NCI-H526 treated with DMSO at 0.1 percent for 48 hours (cell line): ENCODE measurements at regions not wholly inside any gene's neighbourhood (a gene's known extent, or its start where the extent isn't known, plus 50 kb on each side); places are given as distances from the start of the nearest gene placed in this dataset.

ENCODE experiments used
- DNase-seq: peaks from one replicate; lab custom pipeline; 2025; lab: John Stamatoyannopoulos, UW

DNA sequence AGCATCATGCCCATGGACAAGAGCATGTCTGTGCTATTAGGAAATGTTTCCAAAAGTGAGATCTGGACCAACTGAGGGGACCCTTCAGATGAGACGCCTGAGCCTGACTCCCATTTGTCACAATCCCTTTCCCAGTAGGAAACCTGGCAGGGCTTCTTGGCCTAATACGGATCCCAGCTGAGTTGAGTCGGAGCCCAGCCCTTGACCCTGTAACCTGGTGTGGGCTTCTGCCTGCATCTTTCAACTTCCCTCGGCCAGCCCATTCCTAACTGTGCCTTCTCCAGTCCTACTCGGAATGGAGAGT is 148.3 kb downstream of the IRX2 start:
- DNase-seq: no peak

DNA sequence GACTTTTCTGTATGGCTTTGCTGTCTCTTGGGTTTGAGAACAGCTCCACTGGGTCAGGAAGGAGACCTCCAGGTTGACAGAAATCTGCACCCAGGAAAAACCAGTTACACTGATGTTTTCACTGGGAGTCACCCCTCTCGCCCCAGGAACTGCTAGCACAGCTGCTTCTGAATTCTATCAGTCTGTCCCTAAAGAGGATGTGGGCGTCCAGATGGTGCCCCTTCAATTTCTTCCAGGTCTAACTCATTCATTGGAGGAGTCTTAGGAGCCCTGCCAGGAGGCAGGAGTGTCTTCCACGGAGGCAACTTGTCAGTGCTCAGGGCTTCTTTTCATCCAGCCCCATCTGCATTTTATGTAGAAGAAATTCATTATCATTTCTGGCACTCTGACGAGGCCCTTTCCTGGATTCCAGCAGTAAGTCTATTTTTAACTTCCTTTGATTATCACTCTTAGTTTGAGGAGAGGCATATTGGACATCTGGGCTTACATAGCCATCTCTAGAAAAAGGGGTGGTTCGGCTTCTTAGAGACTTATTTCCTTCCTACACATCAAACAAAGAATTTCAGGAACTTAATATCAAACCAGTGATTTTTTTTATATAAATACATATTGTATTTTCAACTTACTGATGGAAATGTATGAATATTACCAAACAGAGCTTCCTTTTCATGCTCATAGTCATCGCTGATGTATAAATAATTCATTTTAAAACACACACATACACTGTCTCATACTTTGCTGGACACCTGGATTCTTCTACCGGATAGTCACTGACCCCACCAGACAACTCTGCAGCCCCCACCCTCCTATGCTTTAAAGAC is 148.8 kb downstream of the IRX2 start:
- DNase-seq: no peak

DNA sequence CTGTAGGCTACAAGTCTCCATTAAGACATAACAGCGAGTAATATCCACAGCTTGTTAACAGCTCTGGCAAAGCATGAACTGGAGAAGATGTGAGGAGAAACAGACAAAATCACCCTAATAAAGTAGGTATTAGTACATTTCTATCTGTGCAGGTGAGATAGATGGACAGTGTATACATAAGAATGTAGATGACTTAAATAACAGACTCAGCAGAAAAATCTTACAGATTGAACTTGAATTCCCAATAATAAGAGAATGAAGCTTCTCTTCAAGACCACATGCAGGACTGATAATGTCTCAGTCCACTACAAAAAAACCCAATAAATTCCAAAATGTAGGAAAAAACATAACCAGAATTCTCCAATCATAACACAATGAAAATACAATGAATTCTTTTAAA is 153.0 kb downstream of the IRX2 start:
- DNase-seq: no peak

DNA sequence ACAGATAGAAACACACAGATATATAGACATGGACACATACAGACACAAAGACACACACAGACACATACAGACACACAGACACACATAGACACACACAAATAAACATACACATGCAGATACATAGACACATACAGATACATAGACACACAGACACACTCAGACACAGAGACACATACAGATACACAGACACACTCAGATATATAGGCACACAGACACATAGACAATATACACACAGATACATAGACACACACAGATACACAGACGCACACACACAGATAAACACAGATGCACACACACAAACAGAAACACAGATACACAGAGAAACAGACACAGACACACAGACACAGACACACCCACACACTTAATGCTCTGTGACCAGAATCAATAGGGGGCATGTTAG is 156.8 kb downstream of the IRX2 start:
- no peak for DNase-seq

DNA sequence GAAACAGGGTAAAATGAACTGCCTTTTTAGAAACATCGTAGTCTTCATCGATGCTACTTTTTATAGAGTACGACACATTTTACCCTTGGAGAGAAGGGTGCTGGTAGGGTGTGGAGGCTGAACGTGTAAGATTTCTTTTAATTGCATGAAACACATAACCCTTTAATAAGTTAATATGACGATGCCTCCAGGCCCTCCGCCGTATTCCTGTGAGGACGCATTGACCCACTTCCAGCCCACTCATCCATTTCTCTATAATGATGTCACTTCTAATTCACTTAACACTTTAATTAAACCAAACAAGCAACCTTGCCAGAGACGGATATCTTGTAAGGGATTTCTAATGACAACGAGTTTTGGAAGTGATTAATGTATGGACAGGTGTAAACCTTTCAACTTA is 158.7 kb downstream of the IRX2 start:
- no peak for DNase-seq

DNA sequence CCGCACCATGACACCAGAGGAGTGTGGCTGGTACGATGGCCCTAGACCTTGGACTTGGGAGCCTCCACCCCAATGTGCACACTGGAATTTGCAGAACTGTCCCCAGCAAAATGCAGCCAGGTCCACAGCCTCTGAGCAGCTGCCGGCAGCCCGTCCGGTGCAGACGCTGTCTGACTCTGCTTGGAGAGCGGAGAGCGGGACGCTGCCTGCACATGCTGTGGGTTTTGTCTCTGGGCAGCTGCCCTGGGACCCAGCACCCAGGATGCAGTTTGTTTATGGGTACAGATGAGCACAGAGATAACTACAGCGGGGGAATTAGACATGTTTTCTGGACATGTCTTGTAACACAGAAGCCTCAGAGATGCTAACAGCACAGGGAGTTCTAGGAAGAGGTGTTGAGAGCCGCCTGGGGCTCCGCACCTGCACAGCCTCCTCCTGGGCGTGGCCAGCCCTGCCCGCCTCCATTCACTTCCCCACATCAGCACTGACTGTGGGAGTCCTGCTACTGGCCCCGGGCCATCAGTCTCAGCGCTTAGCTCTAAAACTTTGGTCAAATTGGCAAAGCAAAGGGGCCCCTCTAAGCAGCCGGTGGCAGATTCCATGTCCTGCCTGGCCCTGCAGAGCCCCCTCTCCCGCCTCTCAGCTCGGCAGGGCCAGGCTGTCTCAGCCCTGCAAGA is 159.6 kb downstream of the IRX2 start:
- DNase-seq: peak; percentile 12

DNA sequence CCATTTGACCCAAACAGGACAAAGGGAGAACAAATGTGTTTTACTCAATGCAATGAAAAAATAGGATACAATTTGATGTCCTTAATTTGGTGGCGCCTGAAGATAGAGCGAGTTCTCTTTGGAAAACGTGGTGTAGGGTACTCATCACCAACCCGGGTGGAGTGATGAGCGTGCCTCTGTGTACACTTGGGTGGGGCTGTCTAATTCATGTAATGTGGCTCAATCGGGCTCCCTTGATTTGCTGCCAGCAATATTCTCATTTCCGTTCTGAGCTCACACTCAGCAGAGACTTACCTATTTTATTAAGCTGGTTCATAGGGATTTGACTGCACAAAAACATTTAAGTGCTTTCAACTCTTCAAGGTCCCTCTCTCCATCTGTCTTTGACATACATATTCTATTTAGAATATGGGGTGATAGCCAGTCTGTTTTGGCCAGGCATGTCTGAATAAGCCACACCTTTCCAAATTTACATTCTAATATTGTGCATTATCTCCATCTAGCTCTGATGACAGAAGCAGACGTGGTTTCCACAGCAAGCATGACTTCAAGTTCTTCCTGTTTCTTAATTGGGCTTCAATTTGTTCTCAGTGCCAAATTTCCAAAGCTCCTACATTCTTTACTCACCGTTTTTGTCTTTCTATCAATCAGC is 162.5 kb downstream of the IRX2 start:
- DNase-seq: no peak

DNA sequence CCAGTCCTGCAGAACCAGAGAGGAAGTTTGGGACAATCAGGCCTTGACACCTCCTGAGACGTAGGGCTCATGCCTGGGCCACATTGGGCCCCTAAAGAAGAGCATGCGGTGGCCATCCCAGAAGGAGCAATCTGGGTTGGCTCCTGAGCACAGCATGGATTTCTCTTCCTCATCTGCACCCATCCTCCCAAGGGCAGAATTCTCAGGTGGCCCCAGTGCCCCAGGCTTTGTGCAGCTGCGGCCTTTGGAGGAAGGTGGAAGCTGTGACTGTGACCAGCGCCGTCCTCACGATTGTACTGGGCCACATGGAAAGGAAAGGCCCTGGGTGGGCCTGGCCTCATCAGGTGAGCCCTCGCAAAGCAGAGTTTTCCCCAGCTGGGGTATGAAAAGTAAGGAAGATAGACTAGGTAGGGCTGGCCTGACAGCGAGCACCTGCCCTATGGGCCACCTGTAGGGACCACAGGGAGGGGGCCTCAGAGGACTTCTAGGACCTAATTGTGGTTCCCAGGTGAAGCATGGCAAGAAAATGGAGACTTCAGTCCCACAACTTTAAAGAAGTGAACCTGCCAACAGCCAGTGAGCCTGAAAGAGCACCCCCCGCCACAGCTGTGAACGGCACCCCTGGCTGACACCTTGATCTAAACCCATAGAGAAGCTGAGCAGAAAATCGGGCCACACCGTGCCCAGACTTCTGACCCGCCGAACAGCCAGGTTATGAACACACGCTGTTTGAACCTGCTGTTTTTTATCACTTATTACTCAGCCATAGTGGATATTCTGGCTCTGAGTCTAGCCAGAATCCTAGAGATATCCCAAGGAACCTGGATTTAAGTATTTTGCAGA is 164.1 kb downstream of the IRX2 start:
- DNase-seq: no peak

DNA sequence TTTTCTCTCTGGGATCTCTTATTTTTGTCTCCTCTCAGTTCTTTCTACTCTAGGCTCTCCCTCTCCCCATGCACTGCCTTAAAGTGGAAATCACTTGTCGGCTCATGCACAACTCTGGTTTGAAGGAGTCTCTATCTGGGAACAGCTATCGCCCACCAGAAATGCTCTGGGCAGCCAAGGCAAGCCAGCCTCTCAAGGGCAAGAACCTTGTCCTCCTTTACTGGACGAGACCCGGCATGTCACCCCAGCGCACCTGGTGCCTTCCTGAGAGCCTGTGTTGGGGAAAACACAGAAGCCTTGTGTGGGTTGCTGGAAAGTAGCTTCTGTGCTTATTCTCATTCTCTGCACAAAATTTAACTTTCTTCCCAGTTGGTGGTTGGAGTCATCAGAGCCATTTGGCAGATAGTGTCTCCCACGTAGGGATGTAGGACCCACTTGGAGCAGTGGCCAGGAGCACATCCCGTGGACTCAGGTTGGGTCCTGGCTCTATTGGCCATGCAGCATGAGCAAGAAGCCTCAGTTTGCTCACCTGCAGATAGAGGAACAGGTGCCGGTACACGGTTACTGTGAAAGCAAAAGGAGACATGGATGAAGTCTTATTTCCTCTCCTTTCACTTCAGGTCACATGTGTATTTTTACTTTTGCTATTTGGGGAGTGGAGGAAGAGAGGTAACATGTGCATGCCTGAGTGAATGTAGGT is 165.3 kb downstream of the IRX2 start:
- DNase-seq: no peak

DNA sequence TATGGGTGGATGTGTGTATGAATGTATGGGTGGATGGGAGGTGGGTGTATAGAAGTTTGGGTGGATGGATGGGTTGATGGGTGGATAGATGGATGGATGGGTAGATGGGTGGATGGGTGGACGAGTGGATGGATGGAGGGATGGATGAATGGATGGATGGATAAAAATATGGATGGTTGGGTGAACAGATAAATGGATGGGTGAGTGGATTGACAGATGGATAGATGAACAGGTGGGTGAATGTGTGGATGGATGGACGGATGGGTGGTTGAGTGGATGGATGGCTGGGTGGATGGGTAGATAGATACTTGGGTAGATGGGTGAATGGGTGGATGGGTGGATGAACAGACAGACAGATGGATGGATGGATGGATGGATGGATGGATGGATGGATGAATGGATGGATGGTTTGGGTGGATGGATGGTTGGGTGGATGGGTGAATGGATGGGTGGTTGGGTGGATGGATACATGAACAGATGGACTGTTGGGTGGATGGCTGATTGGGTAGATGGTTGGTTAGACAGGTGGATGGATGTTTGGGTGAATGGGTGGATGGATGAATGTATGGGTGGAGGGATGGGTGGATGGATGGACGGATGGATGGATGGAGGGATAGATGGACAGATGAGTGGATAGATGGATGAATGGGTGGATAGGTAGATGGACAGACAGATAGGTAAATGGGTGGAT is 166.8 kb downstream of the IRX2 start:
- DNase-seq: no peak

DNA sequence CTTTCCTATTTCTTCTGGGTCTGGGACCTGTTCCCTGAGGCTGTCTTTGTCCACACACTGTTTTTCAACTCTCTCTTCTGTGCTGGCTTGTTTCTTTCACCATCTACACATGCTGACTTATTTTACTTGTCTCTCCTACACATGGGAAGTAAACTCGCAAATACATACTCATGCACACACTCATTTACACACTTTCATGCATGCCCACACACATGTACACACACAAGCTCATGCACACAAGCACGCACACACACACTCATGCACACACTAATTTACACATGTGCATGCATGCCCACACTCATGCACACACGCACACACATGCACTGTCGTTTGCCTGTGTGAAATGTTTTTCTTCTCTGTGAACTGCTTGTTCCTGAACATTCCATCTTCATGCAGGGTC is 169.0 kb downstream of the IRX2 start:
- no peak for DNase-seq

DNA sequence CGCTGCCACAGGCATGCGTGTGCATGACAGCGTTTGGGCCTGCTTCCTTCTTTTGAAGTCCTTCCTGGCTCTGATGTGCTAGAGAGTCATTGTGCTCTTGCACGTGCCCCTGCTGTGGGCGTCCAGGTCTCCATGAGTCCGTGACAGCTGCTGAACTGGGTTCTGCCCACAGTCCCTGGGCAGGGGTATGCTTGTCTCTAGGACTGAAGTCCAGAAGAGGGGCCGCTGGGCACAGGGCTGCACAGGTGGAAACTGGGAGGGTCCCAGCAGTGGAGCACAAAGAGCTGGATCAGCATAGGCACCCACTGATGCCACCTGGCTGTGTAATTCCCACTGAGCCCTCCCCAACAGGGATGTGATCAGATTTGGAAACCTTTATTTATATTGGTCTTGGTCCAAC is 169.4 kb downstream of the IRX2 start:
- no peak for DNase-seq

DNA sequence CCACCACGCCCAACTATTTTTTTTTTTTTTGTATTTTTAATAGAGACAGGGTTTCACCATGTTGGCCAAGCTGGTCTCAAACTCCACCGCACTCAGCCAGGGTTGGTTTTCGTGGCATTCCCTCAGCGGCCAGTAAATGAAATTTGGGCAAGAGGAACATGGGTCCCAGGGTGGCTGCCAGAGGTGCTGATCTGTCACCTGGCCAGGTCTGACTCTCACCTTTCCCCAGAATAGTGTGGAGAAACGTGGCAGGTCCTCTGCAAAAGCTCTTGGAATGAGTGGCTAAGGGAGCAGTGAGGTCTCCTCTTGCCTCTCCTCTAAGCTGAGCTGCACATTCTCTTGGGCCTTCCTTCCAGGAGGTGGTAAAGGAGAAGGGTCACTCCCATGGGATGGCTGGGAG is 170.1 kb downstream of the IRX2 start:
- DNase-seq: no peak

DNA sequence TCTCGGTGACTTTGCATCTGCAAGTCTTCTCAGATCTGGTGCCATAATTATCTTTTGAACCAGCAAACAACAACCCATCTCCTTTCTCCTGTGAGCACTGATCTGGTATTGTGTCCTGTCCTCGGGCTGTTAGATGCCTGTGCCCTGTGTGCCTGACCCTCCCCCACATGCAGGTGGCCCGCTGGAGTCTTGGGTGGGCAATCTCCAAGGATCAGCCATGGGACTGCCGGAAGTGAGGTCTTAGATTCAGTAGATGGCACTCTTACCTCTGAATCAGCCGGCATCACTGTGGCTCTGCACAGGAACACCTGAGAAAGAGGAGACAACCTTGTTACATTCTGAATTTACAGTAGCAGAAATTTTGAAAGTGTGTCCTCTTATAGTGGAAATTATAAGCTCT is 172.4 kb downstream of the IRX2 start:
- peak; percentile 14 for DNase-seq

DNA sequence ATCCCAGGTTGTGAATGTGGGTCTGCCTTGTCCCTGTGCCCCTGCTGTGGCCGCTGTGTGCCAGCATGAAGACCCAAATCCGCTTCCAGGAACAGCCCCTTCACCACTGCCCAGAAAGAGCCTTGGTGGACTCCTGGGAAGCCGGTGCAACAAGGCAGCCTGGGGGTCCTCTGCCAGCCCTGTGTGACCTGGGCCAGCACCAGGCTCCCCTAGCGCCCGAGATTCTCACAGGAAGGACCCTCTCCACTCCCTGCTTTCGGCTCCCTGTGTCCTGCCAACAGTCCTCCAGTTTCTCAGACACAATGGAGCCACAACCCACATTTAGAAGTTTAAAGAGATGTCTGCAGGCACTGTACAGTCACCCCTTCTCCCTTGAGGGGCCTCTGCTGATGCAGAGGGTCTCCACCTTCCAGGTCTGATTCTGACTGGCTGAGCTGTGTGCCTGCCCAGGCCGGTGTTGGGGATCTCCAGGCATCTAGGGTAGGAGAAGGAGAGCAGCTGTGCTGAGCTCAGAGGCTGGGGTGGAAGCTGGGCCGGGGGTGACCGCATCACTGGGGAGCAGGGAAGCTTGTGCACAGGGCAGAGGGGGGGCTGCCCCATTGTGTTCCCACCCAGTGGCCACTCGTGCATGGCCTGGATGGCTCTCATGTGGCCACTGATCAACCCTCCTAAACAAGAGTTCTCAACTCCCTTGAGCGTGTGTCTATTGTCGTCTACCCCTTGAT is 174.0 kb downstream of the IRX2 start:
- no peak for DNase-seq

DNA sequence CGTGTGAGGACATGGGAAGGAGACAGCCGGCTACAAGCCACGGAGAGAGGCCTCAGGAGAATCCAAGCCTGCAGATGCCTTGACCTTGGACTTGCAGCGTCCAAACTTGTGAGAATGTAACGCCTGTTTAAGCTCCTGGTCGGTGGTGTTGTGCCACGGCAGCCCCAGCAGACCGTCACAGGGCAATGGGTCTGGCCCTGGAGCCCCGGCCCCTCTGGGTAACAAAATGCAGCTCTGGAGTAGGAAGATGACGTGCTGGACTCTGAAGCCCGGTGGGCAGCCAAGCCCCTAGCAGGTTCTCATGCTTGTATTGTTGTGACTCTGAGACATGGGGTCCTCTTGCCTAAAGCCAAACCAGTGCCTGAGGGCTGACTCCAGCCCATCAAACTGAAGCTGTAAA is 174.7 kb downstream of the IRX2 start:
- no peak for DNase-seq

DNA sequence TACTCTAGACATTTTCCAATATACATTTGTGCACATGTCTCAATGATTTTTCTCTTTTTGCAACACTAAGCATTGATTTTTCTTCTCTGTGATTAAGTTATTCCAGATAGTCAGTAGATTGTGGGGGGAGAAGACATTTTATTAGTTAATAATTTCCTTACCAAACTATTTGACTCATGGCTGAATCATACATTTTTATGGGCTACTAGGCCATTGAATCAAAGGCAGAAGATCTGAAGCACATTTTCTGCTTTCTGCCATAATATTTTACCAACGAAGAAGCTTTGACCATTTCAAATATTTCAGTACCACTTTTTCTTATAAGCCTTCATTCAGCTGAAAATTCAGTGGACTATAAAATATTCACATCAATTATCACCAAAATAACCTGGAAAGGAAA is 175.6 kb downstream of the IRX2 start:
- no peak for DNase-seq

DNA sequence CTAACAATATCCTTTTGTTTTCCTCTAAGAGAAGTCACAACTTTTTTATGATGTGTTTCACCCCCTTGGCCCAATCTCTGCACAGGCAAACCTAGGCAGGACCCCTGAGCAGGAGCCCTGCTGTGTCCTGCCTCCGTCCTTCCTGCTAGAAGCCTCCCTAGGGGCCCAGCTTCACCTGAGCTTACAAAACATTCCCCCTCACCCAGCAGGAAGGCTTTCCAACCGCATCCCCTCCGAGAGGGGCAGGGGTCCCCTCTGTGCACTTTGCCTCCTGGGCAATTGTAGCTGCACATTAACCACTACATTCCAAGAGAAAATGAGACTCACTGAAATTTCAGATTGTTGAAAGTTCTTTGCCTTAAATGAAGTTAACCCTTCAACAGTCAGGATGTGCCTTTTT is 176.2 kb downstream of the IRX2 start:
- no peak for DNase-seq

DNA sequence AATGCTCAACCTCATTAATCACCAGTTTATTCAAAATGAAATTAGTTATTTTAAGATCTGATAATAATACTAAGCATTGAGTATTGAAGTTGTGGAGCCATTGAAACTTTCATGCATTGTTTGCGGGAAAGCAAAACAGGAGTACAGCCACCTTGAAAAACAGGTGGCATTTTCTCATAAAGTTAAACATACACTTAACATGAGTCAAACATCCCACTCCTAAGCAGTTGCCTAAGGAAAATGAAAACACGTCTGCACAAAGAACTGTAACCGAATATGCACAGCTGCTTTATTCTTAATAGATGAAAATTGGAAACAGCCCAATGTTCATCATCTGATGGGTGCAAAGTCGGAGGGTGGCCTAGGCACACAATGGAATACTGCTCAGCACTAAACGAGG is 177.3 kb downstream of the IRX2 start:
- no peak for DNase-seq

DNA sequence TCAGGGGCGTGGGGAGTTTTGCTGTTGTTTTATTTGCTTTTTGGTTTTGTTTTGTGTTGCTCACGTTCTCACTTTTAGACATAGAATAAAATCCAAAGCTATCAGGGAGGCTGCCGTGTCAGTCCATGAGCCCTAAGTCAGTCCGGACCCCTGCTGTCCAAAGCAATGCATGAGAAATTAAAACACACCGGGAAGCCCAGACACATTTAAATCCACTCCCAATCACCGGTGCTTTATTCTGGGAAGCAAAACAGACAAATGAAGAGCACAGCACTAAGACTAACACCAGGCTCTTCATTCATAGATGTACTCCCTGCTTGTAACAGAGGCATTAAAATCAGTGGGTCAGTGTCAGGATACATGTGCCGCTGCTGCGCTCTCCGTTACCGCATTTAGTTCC is 180.9 kb downstream of the IRX2 start:
- DNase-seq: no peak
